HEK293 (cell line): ENCODE measurements at regions not wholly inside any gene's neighbourhood (a gene's known extent, or its start where the extent isn't known, plus 50 kb on each side); places are given as distances from the start of the nearest gene placed in this dataset.

Experiments
- CTCF ChIA-PET: fragments of 350-600 bp; formaldehyde crosslinking; extraction: SDS; loops from one replicate; lab custom pipeline; 2021; ENCODE audit warnings: antibody characterized with exemption; lab: Yijun Ruan, JAX
- POLR2A ChIA-PET: fragments of 300-600 bp; formaldehyde crosslinking; extraction: SDS; loops from one replicate; lab custom pipeline; 2020; ENCODE audit warnings: antibody characterized with exemption, inconsistent platforms; lab: Yijun Ruan, JAX
- H3K27ac ChIP-seq: fragments of 200-500 bp; sonication (Bioruptor generic); 2 replicates; pipeline ENCODE4 v1.5.1; 2014; ENCODE audit warnings: low read depth, low read length, control low read depth, inconsistent platforms; ENCODE audit errors: extremely low read depth
- H3K36me3 ChIP-seq, 2 experiments: fragments of 200-500 bp in 1 of 2; sonication (Bioruptor generic) in 1 of 2; 1 replicate in 1 of 2; 2 replicates in 1 of 2; pipeline ENCODE4 v1.5.1; 2014 to 2017; ENCODE audit warnings: inconsistent platforms in 2 of 2, low read length in 2 of 2; ENCODE audit not compliant: control insufficient read depth in 2 of 2, insufficient read depth in 1 of 2
- H3K4me1 ChIP-seq: fragments of 200-500 bp; sonication (Bioruptor generic); 2 replicates; pipeline ENCODE4 v1.5.1; 2014; ENCODE audit warnings: mild to moderate bottlenecking, low read length, inconsistent platforms; ENCODE audit not compliant: control insufficient read depth, insufficient read depth
- H3K4me3 ChIP-seq: 2 replicates; pipeline ENCODE4 v1.5.1; 2011; ENCODE audit warnings: low read depth, mild to moderate bottlenecking, control low read depth, low read length, moderate library complexity
- H3K9me3 ChIP-seq: fragments of 200-500 bp; sonication (Bioruptor generic); 2 replicates; pipeline ENCODE4 v1.5.1; 2014; ENCODE audit warnings: low read depth, low read length, inconsistent platforms; ENCODE audit not compliant: control insufficient read depth, insufficient read depth
- EGR2 ChIP-seq: fragments of 450-650 bp; formaldehyde crosslinking; IDR thresholded peaks from 2 replicates; pipeline ENCODE4 v1.5.1; 2016; ENCODE audit warnings: low read depth, missing biosample characterization, missing genetic modification characterization
- GLI2 ChIP-seq: fragments of 450-650 bp; formaldehyde crosslinking; IDR thresholded peaks from 2 replicates; pipeline ENCODE4; 2017; ENCODE audit warnings: missing biosample characterization, missing genetic modification characterization, low read depth, borderline replicate concordance
- HOXC10 ChIP-seq: sonication (generic); formaldehyde crosslinking; IDR thresholded peaks from 2 replicates; pipeline ENCODE4 v1.8.1; 2023; ENCODE audit warnings: mild to moderate bottlenecking, missing genetic modification reagents
- KLF16 ChIP-seq: fragments of 450-650 bp; formaldehyde crosslinking; IDR thresholded peaks from 2 replicates; pipeline ENCODE4 v1.5.1; 2017; ENCODE audit warnings: missing biosample characterization, missing genetic modification characterization
- OVOL3 ChIP-seq: fragments of 450-650 bp; formaldehyde crosslinking; IDR thresholded peaks from 2 replicates; pipeline ENCODE4 v1.5.1; 2016; ENCODE audit warnings: missing biosample characterization, missing genetic modification characterization
- SETDB1 ChIP-seq: IDR thresholded peaks from one replicate; pipeline ENCODE4 v1.6.1; 2017; ENCODE audit warnings: mild to moderate bottlenecking, low read length, moderate library complexity, mixed read lengths; ENCODE audit not compliant: insufficient read length
- ZBTB48 ChIP-seq: fragments of 450-650 bp; formaldehyde crosslinking; IDR thresholded peaks from 2 replicates; pipeline ENCODE4 v1.5.1; 2016; ENCODE audit warnings: missing biosample characterization, missing genetic modification characterization
- ZFP3 ChIP-seq: fragments of 450-650 bp; formaldehyde crosslinking; IDR thresholded peaks from 2 replicates; pipeline ENCODE4 v1.5.1; 2016; ENCODE audit warnings: low read depth, missing biosample characterization, missing genetic modification characterization
- ZNF211 ChIP-seq: fragments of 450-650 bp; formaldehyde crosslinking; IDR thresholded peaks from 2 replicates; pipeline ENCODE4 v1.5.1; 2016; ENCODE audit warnings: low read depth, missing biosample characterization, missing genetic modification characterization
- ZNF335 ChIP-seq: fragments of 450-650 bp; formaldehyde crosslinking; conservative IDR thresholded peaks from 2 replicates; pipeline ENCODE4 v1.5.1; 2016; ENCODE audit warnings: missing biosample characterization, missing genetic modification characterization
- ZNF473 ChIP-seq: fragments of 450-650 bp; formaldehyde crosslinking; IDR thresholded peaks from 2 replicates; pipeline ENCODE4 v1.5.1; 2017; ENCODE audit warnings: missing biosample characterization, missing genetic modification characterization
- ZNF48 ChIP-seq: fragments of 450-650 bp; formaldehyde crosslinking; IDR thresholded peaks from 2 replicates; pipeline ENCODE4 v1.5.1; 2016; ENCODE audit warnings: missing biosample characterization, missing genetic modification characterization
- ZNF610 ChIP-seq: fragments of 450-650 bp; formaldehyde crosslinking; IDR thresholded peaks from 2 replicates; pipeline ENCODE4 v1.5.1; 2016; ENCODE audit warnings: missing biosample characterization, missing genetic modification characterization, borderline replicate concordance
- ZNF621 ChIP-seq: fragments of 450-650 bp; formaldehyde crosslinking; IDR thresholded peaks from 2 replicates; pipeline ENCODE4 v1.5.1; 2017; ENCODE audit warnings: missing biosample characterization, missing genetic modification characterization
- ZNF626 ChIP-seq: fragments of 450-650 bp; sonication (Bioruptor Pico); formaldehyde crosslinking; IDR thresholded peaks from 2 replicates; pipeline ENCODE4 v1.5.1; 2018; ENCODE audit warnings: missing biosample characterization, missing genetic modification characterization, inconsistent platforms
- ZNF664 ChIP-seq: fragments of 450-650 bp; formaldehyde crosslinking; IDR thresholded peaks from 2 replicates; pipeline ENCODE4 v1.5.1; 2016; ENCODE audit warnings: missing biosample characterization, missing genetic modification characterization
- ZNF677 ChIP-seq: fragments of 450-650 bp; IDR thresholded peaks from 2 replicates; pipeline ENCODE4 v1.5.0; 2018; ENCODE audit warnings: missing biosample characterization, mild to moderate bottlenecking, missing genetic modification characterization, moderate library complexity
- ZNF837 ChIP-seq: fragments of 450-650 bp; formaldehyde crosslinking; IDR thresholded peaks from 2 replicates; pipeline ENCODE4 v1.5.1; 2016; ENCODE audit warnings: missing biosample characterization, missing genetic modification characterization
- ZNF843 ChIP-seq: fragments of 450-650 bp; formaldehyde crosslinking; IDR thresholded peaks from 2 replicates; pipeline ENCODE4 v1.5.1; 2016; ENCODE audit warnings: missing biosample characterization, missing genetic modification characterization
- TF ChIP-seq, protein P1 (sequence below): fragments of 450-650 bp; formaldehyde crosslinking; IDR thresholded peaks from 2 replicates; pipeline ENCODE4; 2016; ENCODE audit warnings: missing biosample characterization, missing genetic modification characterization
- TF ChIP-seq, protein P2 (sequence below): fragments of 450-650 bp; formaldehyde crosslinking; IDR thresholded peaks from 2 replicates; pipeline ENCODE4 v1.5.1; 2017; ENCODE audit warnings: missing biosample characterization, missing genetic modification characterization
- TF ChIP-seq, protein P3 (sequence below): fragments of 450-650 bp; formaldehyde crosslinking; IDR thresholded peaks from 2 replicates; pipeline ENCODE4 v1.5.1; 2016; ENCODE audit warnings: missing biosample characterization, missing genetic modification characterization

DNA sequence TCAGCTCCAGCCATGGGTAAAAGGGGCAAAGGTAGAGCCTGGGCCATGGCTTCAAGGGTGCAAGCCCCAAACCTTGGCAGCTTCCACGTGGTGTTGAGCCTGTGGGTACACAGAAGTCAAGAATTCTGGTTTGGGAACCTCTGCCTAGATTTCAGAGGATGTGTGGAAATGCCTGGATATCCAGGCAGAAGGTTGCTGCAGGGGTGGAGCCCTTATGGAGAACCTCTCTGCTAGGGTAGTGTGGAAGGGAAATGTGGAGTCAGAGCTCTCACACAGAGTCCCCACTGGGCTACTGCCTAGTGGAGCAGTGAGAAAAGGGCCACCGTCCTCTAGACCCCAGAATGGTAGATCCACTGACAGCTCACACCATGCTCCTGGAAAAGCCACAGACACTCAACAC lies 117.1 kb downstream of the NREP start:
- POLR2A ChIA-PET: no interaction called here

DNA sequence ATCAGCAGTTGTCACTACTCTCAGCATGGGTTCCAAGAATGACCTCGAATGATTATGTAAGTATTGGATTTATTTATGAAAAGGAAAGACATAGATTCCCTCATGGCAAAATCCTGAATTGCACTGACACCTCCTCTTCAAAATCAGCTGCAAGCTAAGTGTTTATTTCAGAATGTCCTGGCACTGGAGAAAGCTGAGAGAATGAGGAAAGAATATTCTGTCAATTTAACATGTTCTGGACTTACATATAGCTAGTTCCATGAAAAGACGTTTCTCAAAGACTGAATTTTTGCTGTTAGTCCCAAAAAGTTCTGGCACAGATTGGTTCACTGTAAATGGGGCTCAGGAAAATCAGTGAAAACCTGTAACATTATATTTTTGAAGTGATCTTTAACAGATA lies 120.3 kb downstream of the NREP start:
- CTCF ChIA-PET: interaction anchor here (1.4 kb wide), 1 partner anchor 86 kb away, joined by 4 read pairs; no protein-coding TSS in a partner anchor
- Histone ChIP-seq H3K4me3 (no peak overlapping the region), H3K9me3 (no peaks in the 10 kb centered on the region), H3K36me3 (no peaks in the 10 kb centered on the region), H3K27ac (no peak overlapping the region), H3K4me1 (no peaks in the 10 kb centered on the region)
- TF ChIP-seq ZNF610 (tag by site-specific recombination): no peak
- TF ChIP-seq, protein P1, sequence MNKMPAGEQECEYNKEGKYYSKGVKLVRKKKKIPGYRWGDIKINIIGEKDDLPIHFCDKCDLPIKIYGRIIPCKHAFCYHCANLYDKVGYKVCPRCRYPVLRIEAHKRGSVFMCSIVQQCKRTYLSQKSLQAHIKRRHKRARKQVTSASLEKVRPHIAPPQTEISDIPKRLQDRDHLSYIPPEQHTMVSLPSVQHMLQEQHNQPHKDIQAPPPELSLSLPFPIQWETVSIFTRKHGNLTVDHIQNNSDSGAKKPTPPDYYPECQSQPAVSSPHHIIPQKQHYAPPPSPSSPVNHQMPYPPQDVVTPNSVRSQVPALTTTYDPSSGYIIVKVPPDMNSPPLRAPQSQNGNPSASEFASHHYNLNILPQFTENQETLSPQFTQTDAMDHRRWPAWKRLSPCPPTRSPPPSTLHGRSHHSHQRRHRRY (tag by site-specific recombination): no peak
- no peak for TF ChIP-seq ZNF837 (tag by site-specific recombination)
- TF ChIP-seq ZNF677: no peak
- no peak for TF ChIP-seq ZNF621
- no peak for TF ChIP-seq EGR2 (tag by site-specific recombination)
- no peak for TF ChIP-seq ZNF843 (tag by site-specific recombination)
- TF ChIP-seq, protein P2, sequence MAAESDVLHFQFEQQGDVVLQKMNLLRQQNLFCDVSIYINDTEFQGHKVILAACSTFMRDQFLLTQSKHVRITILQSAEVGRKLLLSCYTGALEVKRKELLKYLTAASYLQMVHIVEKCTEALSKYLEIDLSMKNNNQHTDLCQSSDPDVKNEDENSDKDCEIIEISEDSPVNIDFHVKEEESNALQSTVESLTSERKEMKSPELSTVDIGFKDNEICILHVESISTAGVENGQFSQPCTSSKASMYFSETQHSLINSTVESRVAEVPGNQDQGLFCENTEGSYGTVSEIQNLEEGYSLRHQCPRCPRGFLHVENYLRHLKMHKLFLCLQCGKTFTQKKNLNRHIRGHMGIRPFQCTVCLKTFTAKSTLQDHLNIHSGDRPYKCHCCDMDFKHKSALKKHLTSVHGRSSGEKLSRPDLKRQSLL (tag by site-specific recombination): no peak
- no peak for TF ChIP-seq ZFP3 (tag by site-specific recombination)
- no peak for TF ChIP-seq OVOL3 (tag by site-specific recombination)
- TF ChIP-seq ZBTB48 (tag by site-specific recombination): no peak
- no peak for TF ChIP-seq ZNF48 (tag by site-specific recombination)
- no peak for TF ChIP-seq ZNF626 (tag by site-specific recombination)
- no peak for TF ChIP-seq HOXC10
- TF ChIP-seq, protein P3, sequence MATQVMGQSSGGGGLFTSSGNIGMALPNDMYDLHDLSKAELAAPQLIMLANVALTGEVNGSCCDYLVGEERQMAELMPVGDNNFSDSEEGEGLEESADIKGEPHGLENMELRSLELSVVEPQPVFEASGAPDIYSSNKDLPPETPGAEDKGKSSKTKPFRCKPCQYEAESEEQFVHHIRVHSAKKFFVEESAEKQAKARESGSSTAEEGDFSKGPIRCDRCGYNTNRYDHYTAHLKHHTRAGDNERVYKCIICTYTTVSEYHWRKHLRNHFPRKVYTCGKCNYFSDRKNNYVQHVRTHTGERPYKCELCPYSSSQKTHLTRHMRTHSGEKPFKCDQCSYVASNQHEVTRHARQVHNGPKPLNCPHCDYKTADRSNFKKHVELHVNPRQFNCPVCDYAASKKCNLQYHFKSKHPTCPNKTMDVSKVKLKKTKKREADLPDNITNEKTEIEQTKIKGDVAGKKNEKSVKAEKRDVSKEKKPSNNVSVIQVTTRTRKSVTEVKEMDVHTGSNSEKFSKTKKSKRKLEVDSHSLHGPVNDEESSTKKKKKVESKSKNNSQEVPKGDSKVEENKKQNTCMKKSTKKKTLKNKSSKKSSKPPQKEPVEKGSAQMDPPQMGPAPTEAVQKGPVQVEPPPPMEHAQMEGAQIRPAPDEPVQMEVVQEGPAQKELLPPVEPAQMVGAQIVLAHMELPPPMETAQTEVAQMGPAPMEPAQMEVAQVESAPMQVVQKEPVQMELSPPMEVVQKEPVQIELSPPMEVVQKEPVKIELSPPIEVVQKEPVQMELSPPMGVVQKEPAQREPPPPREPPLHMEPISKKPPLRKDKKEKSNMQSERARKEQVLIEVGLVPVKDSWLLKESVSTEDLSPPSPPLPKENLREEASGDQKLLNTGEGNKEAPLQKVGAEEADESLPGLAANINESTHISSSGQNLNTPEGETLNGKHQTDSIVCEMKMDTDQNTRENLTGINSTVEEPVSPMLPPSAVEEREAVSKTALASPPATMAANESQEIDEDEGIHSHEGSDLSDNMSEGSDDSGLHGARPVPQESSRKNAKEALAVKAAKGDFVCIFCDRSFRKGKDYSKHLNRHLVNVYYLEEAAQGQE (tag by site-specific recombination): no peak
- no peak for TF ChIP-seq ZNF664 (tag by site-specific recombination)
- TF ChIP-seq GLI2: no peak
- no peak for TF ChIP-seq KLF16 (tag by site-specific recombination)
- POLR2A ChIA-PET: no interaction called here

More for the DNA sequence above, 117.1 kb downstream of the NREP start:
- Histone ChIP-seq H3K9me3 (no peaks in the 10 kb centered on the region), H3K4me1 (no peaks in the 10 kb centered on the region), H3K4me3 (no peak overlapping the region), H3K27ac (no peak overlapping the region), H3K36me3 (no peaks in the 10 kb centered on the region)
- CTCF ChIA-PET: no interaction called here
- no peak for TF ChIP-seq ZNF473 (tag by site-specific recombination)
- no peak for TF ChIP-seq ZNF335 (tag by site-specific recombination)
- no peak for TF ChIP-seq ZNF211 (tag by site-specific recombination)
- peak; percentile 63 for TF ChIP-seq SETDB1
